Liver (tissue), 8 donors: ENCODE measurements at regions not wholly inside any gene's neighbourhood (a gene's known extent, or its start where the extent isn't known, plus 50 kb on each side); places are given as distances from the start of the nearest gene placed in this dataset.
A peak's percentile ranks its signal among the peaks of the same experiment; 100 is the strongest.

Experiments used
- DNase-seq: peaks from one replicate; pipeline ENCODE4 v3.0.0-alpha.2; 2017; ENCODE audit warnings: low spot score
- H3K27ac ChIP-seq, 2 donors: one replicate each; pipeline ENCODE4 v1.7.0; 2013; ENCODE audit warnings: inconsistent platforms in 2 of 2, low read length in 2 of 2, control low read depth in 1 of 2, low read depth in 1 of 2, mild to moderate bottlenecking in 1 of 2
- H3K27me3 ChIP-seq, 4 donors: one replicate each; pipeline versions ENCODE4 v1.6.1 to v1.7.0; 2013; ENCODE audit warnings: low read length in 3 of 4, inconsistent platforms in 1 of 4, mild to moderate bottlenecking in 1 of 4, moderate library complexity in 1 of 4; ENCODE audit not compliant: control insufficient read depth in 4 of 4, insufficient read depth in 4 of 4
- H3K36me3 ChIP-seq, 4 donors: one replicate each; pipeline versions ENCODE4 v1.6.1 to v1.7.0; 2013; ENCODE audit warnings: low read length in 3 of 4, mild to moderate bottlenecking in 3 of 4, low read depth in 1 of 4, moderate library complexity in 1 of 4; ENCODE audit not compliant: control insufficient read depth in 4 of 4, insufficient read depth in 3 of 4
- H3K4me1 ChIP-seq, 4 donors: one replicate each; pipeline versions ENCODE4 v1.6.1 to v1.7.0; 2013; ENCODE audit warnings: low read length in 3 of 4, mild to moderate bottlenecking in 3 of 4, moderate library complexity in 1 of 4; ENCODE audit not compliant: control insufficient read depth in 4 of 4, insufficient read depth in 4 of 4
- H3K4me3 ChIP-seq, 3 donors: one replicate each; pipeline versions ENCODE4 v1.6.1 to v1.7.0; 2013; ENCODE audit warnings: low read length in 3 of 3, control low read depth in 1 of 3, low read depth in 1 of 3, mild to moderate bottlenecking in 1 of 3
- H3K9ac ChIP-seq, 2 donors: one replicate each; pipeline ENCODE4 v1.7.0; 2013; ENCODE audit warnings: low read length in 2 of 2, mild to moderate bottlenecking in 2 of 2, moderate library complexity in 2 of 2, control low read depth in 1 of 2, low read depth in 1 of 2
- H3K9me3 ChIP-seq, 4 donors: one replicate each; pipeline versions ENCODE4 v1.6.1 to v1.7.0; 2013; ENCODE audit warnings: low read length in 3 of 4; ENCODE audit not compliant: control insufficient read depth in 4 of 4
- ATF3 ChIP-seq: IDR thresholded peaks from 2 replicates; pipeline ENCODE4 v1.6.1; 2016; ENCODE audit warnings: antibody characterized with exemption
- CTCF ChIP-seq: fragments of 150-350 bp; IDR thresholded peaks from 2 replicates; pipeline ENCODE4 v1.5.1; 2017; ENCODE audit warnings: improper control_type of control experiment, low read depth, low read length; ENCODE audit not compliant: missing input control
- EGR1 ChIP-seq, 2 donors: IDR thresholded peaks; 2 replicates each; pipeline ENCODE4 v1.6.1; 2016 to 2018; ENCODE audit warnings: antibody characterized with exemption in 2 of 2, low read depth in 2 of 2
- FOXA1 ChIP-seq: IDR thresholded peaks from 2 replicates; pipeline ENCODE4 v1.6.1; 2016; ENCODE audit warnings: antibody characterized with exemption
- FOXA2 ChIP-seq: IDR thresholded peaks from 2 replicates; pipeline ENCODE4 v1.6.1; 2016; ENCODE audit warnings: antibody characterized with exemption
- GABPA ChIP-seq, 2 donors: IDR thresholded peaks in 1 of 2; conservative IDR thresholded peaks in 1 of 2; 2 replicates each; pipeline ENCODE4 v1.6.1; 2016; ENCODE audit warnings: antibody characterized with exemption in 2 of 2, mild to moderate bottlenecking in 1 of 2, moderate library complexity in 1 of 2
- HNF4A ChIP-seq, 2 donors: conservative IDR thresholded peaks; 2 replicates each; pipeline ENCODE4 v1.6.1; 2016; ENCODE audit warnings: antibody characterized with exemption in 2 of 2, mild to moderate bottlenecking in 2 of 2
- HNF4G ChIP-seq: IDR thresholded peaks from 2 replicates; pipeline ENCODE4 v1.6.1; 2016; ENCODE audit warnings: antibody characterized with exemption
- JUND ChIP-seq, 2 donors: IDR thresholded peaks; 2 replicates each; pipeline ENCODE4 v1.6.1; 2016; ENCODE audit warnings: antibody characterized with exemption in 2 of 2
- MAX ChIP-seq: IDR thresholded peaks from 2 replicates; pipeline ENCODE4 v1.6.1; 2016; ENCODE audit warnings: antibody characterized with exemption
- NR2F2 ChIP-seq: IDR thresholded peaks from 2 replicates; pipeline ENCODE4 v1.6.1; 2016; ENCODE audit warnings: antibody characterized with exemption
- RAD21 ChIP-seq, 2 donors: IDR thresholded peaks; 2 replicates each; pipeline ENCODE4 v1.6.1; 2016; ENCODE audit warnings: antibody characterized with exemption in 2 of 2, mild to moderate bottlenecking in 2 of 2
- REST ChIP-seq: IDR thresholded peaks from 2 replicates; pipeline ENCODE4 v1.6.1; 2016; ENCODE audit warnings: antibody characterized with exemption, mild to moderate bottlenecking
- RXRA ChIP-seq, 2 donors: IDR thresholded peaks; 2 replicates each; pipeline ENCODE4 v1.6.1; 2017 to 2018; ENCODE audit warnings: antibody characterized with exemption in 2 of 2, mild to moderate bottlenecking in 1 of 2
- SP1 ChIP-seq: IDR thresholded peaks from 2 replicates; pipeline ENCODE4 v1.6.1; 2018; ENCODE audit warnings: antibody characterized with exemption, mild to moderate bottlenecking
- TAF1 ChIP-seq: conservative IDR thresholded peaks from 2 replicates; pipeline ENCODE4 v1.6.1; 2016; ENCODE audit warnings: antibody characterized with exemption, mild to moderate bottlenecking
- YY1 ChIP-seq: IDR thresholded peaks from 2 replicates; pipeline ENCODE4 v1.6.1; 2016; ENCODE audit warnings: antibody characterized with exemption, mild to moderate bottlenecking
- ZBTB33 ChIP-seq: IDR thresholded peaks from 2 replicates; pipeline ENCODE4 v1.6.1; 2016; ENCODE audit warnings: antibody characterized with exemption
- WGBS: extraction: QIAGEN DNeasy Blood & Tissue Kit; methylation state at CpG from one replicate; pipeline ENCODE4 v1.1.7; 2013; 5-methylcytosine and 5-hydroxymethylcytosine counted together
- donor health status: healthy.
- donor health status: healthy.
- donor health status: healthy.
- donor health status: healthy.
- donor health status: healthy.

- H3K4me1 ChIP-seq = peaks cover 0 to 4% (median 0%) of the 10 kb centered on the region in 4 donors
- DNase-seq = no peak
- no peaks in the 10 kb centered on the region for H3K36me3 ChIP-seq
- H3K9ac ChIP-seq = no peak overlapping the region
- H3K27me3 ChIP-seq = no peaks in the 10 kb centered on the region
- H3K9me3 ChIP-seq = no peaks in the 10 kb centered on the region
- TF ChIP-seq HNF4G = no peak
- no peak for TF ChIP-seq FOXA2
- TF ChIP-seq FOXA1 = no peak
- TF ChIP-seq CTCF = no peak
- no peak for TF ChIP-seq EGR1 (IDR thresholded peaks at IDR 0.05; ENCODE audit: low read depth in 2 of 2)
- TF ChIP-seq REST = no peak
- no peak for TF ChIP-seq JUND (IDR thresholded peaks at IDR 0.05)
- TF ChIP-seq NR2F2 = no peak
- TF ChIP-seq YY1 = no peak
- no peak for TF ChIP-seq GABPA (IDR thresholded peaks at IDR 0.05 in 1 of 2, conservative IDR thresholded peaks at IDR 0.05 in 1 of 2)
- no peak for TF ChIP-seq HNF4A (conservative IDR thresholded peaks at IDR 0.05)
- no peak for TF ChIP-seq MAX
- no peak for TF ChIP-seq SP1
- no peak for TF ChIP-seq RXRA (IDR thresholded peaks at IDR 0.05)
- no peak for TF ChIP-seq ZBTB33
- TF ChIP-seq ATF3 = no peak
- TF ChIP-seq TAF1 = no peak
- no peak for TF ChIP-seq RAD21 (IDR thresholded peaks at IDR 0.05)
- peak overlapping the region; percentile 28 to 75 for H3K27ac ChIP-seq
- no peak overlapping the region for H3K4me3 ChIP-seq
- WGBS = 83% methylated on average over 10 of the region's 10 CpGs
Measured at GRCh38 chr11:128335729-128336128, 251.6 kb downstream of the ETS1 start.
